ENCODE measurements at regions not wholly inside any gene's neighbourhood (a gene's known extent, or its start where the extent isn't known, plus 50 kb on each side); places are given as distances from the start of the nearest gene placed in this dataset.
"Not testable (repeated sequence)": the region's sequence is repeated elsewhere in the genome, so short reads cannot be mapped to it uniquely, and the experiment has no call there.

DNA sequence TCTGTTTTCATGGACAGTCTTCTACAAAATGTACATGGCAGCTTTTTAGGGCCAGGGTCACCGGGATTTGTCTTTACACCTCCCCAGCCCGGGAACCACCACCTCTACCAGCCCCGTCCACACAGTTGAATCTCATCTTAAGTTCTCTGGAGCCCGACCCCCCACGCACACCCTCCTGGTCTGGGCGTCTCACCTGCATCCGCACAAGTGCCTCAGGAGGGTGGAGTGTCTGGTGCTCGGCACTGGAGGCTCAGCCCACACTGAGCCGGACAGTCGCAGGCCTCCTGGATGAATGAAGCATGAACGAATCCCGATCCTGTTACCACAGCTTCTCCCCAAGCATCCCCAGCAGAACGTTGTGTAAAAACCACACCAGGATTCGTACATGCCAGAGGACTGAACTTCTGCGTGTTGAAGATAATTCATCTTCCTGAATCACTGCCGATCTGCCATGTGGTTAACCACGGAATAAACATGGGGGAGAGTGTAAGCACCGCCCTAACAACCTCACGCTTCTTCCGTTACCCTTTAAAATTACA is 162.0 kb downstream of the RTP5 start:
- FAIRE-seq: no peak

DNA sequence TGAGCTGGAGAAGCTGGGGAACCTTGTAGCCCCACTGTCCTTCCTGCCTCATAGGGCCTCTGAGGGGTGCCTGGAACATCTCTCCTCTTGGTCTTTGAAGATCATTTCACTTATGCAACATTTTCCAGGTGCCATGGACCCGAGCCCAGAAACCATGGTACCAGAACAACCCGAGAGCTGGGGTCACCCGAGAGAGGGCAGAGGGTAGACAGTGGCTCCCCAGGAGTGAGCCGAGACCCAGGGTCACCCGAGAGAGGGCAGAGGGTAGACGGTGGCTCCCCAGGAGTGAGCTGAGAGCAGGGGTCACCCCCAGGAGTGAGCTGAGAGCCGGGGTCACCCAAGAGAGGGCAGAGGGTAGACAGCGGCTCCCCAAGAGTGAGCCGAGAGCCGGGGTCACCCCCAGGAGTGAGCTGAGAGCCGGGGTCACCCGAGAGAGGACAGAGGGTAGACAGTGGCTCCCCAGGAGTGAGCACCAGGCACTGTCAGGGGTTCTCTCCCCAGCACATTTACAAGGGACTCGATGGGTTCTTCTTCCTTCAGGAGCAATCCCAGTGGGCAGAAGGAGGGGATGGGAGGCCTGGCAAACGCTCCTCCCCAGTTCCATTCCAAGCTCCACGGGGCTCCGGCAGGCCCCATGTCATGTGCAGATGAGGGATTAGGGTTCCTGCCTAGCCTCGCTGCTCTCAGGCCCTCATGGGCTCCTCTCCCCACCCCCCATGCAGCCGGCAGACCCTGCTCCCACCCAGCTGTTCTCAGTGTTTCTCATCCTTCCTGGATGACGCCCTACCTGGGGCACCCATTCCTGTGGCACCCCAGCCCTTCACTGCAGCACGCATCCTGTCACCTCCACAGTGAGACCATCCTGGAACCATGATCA is 163.5 kb downstream of the RTP5 start:
- FAIRE-seq: no peak

DNA sequence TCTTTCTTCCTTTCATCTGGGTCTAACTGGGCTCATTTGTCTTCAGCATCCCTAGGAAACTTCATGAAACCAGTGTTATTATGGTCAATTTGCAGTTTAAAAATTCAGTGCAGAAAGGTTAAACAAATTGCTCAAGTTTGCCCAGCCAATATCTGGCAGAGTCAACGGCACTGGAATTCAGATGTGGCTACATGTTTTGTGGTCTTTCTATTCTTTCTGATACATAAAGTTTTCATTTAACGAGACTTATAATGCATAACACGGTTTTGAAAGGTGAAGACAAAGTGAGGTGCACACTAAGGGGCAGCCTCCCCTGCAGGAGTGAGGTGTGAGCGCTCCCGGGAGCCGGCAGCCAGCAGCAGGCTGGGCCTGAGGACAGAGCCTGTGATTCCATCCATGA is 164.6 kb downstream of the RTP5 start:
- FAIRE-seq: no peak

DNA sequence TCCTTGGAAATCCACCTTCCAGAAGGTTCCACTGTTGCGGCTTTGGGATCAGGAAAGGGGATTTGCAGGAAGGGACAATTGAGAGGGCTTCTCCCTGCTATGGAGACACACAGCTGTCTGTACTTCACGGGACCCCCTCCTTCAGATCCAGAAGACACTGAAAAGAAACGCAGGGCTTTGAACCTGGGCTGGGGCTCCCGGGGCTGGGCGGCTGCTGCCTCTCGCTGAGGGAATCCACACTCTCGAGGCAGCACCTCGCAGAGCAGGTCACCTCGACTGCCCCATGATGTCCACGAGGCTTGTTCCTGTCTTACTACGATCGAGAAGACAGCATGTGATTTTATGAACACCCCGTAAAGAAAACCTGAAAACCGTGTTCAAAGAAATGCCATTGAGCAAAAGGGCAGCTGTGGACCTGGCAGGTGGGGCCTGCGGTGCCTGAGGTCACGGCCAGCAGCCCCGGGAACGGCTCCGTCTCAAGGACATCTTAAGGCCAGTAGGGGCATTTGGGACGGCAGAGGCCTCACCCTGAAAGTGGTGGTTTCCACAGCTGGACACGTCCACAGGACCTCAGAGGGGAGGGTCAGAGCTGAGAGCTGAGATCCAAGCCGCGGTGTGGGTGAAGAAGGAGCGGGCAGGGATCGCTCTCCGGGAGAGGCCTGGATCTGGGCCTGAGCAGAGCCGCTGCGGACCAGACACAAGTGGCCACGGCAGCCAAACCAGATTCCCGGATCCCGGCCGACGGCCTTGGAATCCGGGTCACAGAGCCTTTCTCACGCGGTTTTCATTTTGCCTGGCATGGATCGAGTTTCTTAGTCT is 165.7 kb downstream of the RTP5 start:
- no peak for FAIRE-seq

DNA sequence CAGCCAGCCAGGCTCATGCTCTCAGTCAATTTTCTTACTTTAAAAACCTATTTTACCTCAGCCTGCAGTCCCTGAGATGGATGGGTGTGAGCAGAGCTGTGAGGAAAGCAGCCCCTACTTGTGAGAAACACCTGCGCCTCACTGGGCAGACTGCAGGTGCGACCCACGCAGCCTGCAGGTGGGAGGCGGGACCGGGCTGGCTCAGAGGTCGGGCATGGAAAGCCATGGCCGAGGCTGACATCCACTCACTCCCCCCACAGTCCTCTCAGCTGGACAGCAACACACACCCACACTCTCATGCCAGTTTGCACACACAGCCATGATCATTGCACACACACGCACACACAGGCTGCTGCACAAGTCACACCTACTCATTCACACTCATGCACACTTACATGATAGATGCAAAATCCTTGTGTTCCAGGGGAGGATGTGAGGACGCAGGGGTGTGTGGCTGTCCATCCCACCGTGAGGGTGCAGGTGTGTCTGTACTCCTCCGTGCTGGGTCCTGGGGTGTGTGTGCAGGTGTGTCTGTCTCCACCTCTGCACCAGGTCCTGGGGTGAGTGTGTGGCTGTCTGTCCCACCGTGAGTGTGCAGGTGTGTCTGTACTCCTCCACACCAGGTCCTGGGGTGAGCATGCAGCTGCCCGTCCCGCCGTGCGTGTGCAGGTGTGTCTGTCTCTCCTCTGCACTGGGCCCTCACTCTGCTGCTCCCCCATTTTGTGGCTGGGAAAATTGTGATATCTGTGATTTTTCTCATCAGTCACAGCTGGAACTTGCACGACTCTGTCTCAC is 166.5 kb downstream of the RTP5 start:
- no peak for FAIRE-seq

DNA sequence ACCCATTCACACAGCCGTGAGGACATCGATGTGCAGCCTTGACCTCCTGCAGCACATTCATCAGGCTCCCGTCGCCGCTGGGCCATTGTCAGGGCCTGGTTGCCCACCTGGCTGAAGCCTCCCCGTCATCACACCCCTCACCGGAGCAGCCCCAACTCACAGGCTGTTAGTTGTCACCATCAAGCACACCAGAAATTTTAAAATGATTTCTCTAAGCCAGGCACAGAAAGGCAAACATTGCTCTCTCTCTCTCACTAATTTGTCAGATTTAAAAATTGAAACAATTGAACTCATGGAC is 167.1 kb downstream of the RTP5 start:
- FAIRE-seq: no peak

DNA sequence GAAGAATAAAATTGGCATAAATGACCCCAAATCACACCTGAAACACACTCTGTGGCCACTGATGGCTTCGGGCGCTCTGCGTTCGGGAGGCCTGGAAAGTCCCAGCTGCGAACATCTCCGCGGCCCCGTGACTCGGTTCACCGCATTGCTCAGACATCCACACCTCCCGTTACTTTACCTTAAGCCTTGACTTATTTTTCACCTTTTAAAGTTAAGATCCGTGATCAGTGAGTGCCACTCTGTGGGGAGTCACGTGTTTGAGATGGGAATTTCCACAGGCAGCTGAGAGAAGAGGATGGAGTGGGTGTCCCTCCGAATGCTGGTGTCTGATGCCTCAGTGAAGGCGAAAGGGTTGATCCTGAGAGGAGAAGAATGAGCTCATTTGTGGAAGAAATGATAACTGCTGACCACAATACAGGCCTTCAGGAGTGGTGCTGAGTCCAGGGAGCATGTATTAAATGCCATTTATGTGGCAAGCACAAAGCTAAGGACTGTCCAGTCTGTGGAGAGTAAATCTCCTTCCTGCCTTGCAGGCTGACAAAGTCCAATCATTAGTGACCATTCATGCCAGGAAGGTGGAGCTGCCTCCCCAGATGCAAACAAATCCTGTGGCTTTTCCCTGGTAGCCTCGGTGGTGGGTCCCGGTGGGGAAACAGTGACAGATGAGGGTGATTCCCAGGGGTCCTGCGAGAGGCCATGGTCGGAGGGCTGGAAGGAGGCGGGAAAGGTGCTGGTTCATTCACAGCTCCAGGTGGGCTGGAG is 168.8 kb downstream of the RTP5 start:
- no peak for FAIRE-seq

DNA sequence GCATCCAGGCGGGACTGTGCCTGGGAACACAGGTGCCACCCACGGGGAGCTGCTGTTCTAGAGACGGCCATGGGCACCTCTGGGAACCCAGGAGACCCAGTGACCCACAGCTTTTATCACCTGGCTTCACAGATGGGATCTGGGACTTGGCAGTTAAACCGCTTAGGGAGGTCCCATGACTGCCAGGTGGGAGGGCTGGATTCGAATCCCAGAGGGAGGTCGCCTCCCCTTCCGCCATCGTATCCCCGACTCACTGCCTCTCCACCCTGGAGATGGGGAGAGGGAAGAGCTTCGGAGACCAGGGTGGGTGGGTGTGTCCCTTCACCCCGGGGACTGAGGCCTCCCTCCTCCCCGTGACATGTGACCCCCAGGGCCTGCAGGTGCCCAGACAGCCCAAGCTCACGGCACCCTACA is 169.4 kb downstream of the RTP5 start:
- FAIRE-seq: no peak

DNA sequence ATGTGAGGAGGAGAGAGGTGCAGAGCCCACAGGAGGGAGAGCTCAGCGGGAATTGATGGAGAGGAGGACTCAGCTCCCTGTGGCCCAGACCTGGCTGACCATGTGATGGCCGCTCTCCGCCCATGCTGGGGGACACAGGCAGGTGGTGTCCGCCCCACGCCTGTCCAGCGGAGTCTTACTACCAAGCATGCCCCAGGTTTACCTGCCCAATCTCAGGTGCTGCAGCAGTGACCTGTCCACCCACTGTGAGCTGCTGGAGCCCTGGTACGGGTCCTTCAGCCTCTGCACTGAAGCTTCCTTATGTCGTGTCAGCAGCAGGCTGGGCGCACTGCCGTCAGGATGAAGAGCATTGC is 170.8 kb downstream of the RTP5 start:
- no peak for FAIRE-seq

DNA sequence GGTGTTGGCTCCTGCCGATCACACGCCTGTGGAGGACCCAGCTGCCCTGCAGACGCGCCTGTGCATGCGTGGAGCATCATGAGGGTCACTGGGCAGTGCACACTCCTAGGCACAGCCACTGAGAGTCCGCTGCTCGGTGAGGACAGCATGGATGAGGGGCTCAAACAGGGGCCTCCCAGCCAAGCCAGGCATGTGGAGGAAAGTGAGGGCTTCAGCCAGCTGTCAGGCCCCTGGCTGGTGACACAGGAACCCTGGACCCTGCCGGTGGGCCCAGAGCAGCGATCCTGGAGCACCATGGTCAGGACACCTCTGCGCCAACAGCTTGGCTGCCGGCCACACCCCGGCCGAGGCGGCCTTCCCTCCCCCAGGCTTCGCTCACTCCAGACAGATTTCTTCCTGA is 171.2 kb downstream of the RTP5 start:
- no peak for FAIRE-seq

DNA sequence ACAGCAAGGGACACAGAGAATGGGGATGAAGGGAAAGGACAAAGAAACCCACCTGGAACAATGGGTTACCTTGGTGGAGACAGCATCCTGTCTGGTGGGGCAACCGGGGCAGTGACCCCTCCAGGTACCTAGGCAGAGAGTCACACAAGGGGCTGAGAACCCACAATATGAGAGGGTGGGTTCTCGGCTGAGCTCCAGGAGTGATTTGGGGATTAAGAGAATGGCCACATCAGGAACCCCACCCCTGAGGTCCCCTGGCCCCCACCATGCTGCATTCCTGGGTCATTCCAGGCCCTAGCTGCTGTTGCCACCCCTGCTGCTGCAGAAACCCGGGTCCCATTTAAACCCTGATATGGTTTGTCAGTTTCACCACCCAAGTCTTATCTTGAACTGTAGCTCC is 172.3 kb downstream of the RTP5 start:
- no peak for FAIRE-seq

DNA sequence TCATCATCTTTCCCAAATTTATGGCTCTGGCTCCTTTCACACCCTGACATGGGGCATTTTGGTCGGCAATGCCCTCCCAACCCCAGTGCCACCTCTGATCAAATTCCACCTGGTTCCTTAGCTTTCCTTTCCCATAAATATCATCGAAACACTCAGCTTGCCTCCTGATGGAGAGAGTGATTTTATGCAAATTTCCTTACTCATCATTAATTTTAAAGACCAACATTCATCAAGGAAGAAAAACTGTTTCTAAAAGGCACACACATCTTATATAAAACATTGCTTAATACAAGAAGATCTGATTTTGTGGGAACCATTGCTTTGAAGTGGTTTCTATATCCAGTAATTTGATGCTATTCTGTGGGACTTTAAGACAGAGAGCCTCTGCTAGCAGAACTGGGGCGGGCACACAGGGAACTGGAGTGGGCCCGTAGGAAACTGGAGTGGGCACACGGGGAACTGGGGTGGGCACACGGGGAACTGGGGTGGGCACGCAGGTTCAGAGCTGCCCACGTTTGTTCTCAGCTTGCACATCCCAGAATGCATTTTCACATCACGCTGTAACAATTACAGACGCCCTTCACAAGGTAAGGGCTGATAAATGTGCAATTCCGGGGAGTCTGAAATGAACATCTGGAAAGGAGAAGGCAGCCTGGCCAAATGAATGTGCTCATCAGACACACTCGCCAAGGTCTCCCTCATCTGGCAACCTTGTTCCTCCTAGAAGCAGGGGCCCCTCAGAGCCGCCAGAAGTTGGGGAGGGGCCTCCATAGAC is 174.2 kb downstream of the RTP5 start:
- FAIRE-seq: no peak

DNA sequence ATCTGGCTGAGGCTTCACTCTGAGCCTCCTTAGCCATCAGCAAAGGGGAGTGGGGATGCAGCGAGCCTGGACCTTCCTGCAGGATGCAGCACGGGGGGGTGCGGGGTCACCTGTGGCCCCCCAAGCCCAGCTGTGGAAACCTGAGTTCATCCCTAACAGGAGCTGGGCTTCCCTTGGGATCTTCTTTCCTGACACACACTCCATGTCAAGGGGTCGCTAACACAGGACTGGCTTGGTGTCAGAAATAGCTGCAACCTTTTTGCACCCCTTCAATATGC is 174.7 kb downstream of the RTP5 start:
- no peak for FAIRE-seq

DNA sequence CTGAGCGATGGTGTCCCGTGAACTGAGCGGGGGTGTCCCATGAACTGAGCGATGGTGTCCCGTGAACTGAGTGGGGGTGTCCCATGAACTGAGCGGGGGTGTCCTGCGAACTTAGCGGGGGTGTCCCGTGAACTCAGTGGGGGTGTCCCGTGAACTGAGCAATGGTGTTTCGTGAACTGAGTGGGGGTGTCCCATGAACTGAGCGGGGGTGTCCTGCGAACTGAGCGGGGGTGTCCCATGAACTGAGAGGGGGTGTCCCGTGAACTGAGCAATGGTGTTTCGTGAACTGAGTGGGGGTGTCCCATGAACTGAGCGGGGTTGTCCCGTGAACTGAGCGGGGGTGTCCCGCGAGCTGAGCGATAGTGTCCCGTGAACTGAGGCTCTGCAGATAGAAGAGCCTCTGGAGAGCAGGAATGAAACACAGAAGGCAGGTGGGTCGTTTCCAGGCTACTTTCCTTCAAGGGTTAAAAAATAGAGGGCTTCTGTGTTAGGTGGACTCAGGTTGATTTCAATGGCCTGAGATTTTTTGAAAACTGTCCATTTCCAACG is 176.1 kb downstream of the RTP5 start:
- not testable (repeated sequence) for FAIRE-seq

DNA sequence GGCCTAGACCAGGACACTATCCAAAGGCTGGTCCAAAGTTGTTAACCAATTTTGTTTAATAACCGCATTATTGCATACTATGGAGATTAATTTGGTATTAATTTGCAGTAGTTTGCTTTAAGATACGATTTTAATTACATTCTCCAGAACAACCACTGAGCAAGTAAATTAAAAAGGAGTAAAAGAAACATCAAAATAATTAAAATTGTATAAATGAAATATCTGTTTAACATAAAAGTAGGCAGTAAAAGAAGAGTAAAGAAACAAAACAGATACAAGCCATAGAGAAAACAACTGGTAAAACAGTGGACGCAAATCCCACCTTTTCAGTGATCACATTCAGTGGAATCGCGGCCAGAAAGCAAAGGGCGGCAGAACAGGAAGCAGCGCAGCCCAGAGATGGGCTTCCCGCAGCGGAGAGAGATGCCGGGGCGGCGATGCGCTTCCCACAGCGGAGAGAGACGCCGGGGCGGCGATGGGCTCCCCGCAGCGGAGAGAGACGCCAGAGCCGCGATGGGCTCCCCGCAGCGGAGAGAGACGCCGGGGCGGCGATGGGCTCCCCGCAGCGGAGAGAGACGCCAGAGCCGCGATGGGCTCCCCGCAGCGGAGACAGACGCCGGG is 176.8 kb downstream of the RTP5 start:
- FAIRE-seq: no peak

DNA sequence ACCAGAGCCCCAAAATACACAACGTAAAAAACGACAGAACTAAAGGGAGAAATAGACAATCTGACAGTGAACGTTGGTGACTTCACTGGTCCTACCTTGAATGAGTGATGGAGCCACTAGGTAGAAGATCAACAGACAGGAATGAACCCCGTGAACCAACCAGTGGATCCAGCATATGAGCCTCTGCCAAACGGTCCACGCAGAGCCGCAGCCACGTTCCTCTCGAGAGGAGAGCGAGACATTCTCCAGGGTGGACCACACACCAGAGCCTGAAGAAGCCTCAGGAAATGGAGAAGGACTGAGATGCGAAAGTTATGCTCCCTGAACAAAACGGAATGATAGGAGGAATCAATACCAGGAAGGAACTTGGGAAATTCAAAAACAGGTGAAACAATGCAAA is 178.4 kb downstream of the RTP5 start:
- no peak for FAIRE-seq

DNA sequence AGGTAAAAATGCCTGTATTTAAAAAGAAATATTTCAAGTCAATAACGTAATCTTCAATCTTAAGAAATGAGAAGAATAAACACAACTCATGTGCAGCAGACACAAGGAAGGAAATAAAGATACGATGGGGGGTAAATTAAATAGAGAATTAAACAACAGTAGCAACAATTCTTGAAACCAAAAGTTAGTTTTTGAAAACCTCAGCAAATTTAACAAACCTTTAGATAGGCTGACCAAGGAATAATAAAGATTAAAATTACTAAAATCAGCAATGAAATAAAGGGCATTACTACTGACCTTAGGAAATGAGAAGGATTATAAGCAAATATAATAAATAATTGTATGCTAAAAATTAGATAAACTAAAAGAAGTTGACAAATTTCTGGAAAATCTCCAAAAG is 178.9 kb downstream of the RTP5 start:
- no peak for FAIRE-seq

DNA sequence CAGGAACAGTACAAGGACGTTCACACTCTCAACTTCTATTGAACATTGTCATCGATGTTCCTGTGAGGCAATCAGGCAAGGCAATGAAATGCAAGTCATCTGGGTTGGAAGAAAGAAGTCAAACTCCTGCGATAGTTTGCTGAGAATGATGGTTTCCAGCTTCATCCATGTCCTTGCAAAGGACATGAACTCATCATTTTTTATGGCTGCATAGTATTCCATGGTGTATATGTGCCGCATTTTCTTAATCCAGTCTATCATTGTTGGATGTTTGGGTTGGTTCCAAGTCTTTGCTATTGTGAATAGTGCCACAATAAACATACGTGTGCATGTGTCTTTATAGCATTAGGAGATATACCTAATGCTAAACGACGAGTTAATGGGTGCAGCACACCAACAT is 180.0 kb downstream of the RTP5 start:
- not testable (repeated sequence) for FAIRE-seq

DNA sequence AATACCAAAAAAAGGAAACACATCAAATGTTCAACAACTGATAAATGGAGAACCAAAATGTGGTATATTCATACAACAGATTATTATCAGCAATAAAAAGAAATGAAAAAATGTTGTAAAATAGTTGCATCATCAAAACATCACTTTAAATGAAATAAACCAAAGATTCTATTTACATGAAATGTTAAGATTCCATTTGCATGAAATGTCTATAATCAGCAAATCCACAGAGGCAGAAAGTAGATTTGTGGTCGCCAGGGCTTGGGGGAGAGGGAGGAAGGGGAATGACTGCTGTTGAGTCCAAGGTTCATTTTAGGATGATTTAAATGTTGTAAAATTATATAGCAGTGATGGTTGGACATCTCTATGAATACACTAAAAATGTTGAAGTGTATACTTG is 181.9 kb downstream of the RTP5 start:
- FAIRE-seq: no peak

DNA sequence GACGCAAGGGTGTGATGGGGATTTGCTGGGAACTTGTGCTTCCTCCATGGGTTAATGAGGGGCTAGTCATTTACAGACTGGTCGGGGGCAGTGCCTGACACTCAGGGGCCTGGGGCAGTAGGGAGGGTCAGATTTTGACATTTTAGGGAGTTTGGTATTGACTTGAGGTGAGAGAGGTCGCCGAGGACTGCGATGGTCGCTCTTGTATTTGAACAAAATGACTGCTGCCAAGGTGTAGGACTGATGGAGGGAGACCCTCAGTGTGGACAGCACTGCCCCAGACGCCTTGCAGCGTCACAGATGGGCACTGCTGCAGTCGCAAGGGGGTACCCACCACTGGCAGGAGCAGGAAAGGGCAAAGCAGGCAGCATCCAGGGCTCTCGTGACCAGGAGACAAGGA is 182.9 kb downstream of the RTP5 start:
- no peak for FAIRE-seq

DNA sequence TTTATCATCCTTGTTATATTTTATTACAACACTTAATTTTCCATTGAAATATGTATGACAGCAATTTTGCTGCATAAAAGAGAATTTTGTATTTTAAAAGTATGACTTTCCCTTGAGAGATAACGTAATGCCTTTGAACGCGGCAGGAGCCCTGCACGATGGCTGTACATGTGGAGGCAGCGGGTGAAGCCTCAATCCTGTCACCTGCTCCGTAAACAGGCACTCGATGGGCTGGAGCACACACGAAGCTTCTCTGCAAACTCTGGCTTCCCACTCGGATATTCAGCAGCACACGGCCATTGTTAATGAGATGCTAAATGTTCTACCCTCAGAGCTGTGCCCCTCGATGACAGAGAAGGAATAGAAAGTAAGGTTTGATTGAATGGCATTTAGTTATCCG is 184.4 kb downstream of the RTP5 start:
- FAIRE-seq: no peak
